ENCODE measurements at regions not wholly inside any gene's neighbourhood (a gene's known extent, or its start where the extent isn't known, plus 50 kb on each side); places are given as distances from the start of the nearest gene placed in this dataset.
"Not testable (repeated sequence)": the region's sequence is repeated elsewhere in the genome, so short reads cannot be mapped to it uniquely, and the experiment has no call there.

GRCh38 chr13:59276436-59276835 lies 887.3 kb downstream of the DIAPH3 start:
- no peak for DNase-seq (ENCODE audit: low spot score)
- intact Hi-C loops (cut with DNase I), result no loop called here

- DNase-seq (ENCODE audit: low spot score), result no peak
- intact Hi-C loops (cut with DNase I), result no loop called here
Measured at GRCh38 chr13:59277106-59277505, 886.6 kb downstream of the DIAPH3 start.

DNA sequence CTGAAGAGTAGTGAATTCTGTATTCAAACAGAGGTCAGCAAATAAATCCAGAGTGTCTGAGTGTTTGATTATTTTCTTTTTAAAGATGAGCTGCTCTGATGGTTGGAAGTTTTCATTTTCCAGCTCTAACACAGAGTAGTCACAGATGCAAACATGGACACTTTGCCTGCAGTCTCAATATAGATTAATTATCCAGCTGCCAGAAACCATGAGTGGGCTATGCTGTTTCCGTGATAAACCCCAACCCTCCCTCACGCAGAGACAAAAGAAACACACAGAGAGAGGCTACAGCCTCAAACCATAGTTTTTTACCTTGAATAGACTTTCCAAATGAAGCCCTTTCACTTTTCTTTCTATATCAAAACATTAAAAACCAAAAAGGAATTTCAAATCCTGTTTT lies 884.7 kb downstream of the DIAPH3 start:
- intact Hi-C loops (cut with DNase I), result no loop called here
- DNase-seq (ENCODE audit: low spot score), result no peak

DNA sequence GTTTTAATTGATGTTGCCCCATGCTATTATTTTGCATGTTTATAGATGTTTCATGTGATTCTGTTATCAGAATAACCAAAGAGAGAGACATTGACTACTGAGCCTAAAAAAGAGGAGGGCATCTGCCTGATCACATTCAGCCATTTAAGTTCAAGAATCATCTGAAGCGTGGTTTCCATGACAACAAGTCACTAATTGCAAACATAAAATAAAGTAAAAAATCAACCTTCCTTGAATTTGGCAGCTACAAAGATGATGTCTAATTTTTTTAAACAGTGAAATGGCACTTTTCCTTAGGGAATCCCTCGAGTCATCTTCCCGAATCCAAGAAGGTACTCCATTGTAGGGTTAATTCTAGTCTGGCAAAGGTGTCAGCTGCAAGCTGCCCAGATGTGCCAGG lies 884.2 kb downstream of the DIAPH3 start:
- DNase-seq (ENCODE audit: low spot score), result no peak
- intact Hi-C loops (cut with DNase I), result no loop called here

DNA sequence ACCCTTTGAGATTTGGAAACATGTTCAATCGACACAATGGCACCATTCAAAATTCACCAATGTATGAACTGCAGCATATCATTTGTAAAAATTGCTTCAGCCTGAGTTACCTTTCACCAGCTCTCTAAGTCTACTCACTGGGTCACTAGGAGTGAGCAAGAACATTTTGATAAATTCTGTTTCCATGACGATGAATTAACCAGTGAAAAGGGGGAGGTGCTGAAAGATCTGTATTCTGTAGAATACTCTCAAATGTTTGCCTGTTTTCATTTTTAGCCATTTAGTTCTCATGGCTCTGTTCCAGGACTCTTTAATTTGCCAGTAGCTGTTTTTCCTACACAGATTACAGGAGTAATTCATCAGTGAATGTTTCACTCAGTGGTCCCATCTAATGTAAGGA lies 883.4 kb downstream of the DIAPH3 start:
- no peak for DNase-seq (ENCODE audit: low spot score)
- intact Hi-C loops (cut with DNase I), result no loop called here

GRCh38 chr13:59281453-59281852 lies 882.3 kb downstream of the DIAPH3 start:
- no peak for DNase-seq (ENCODE audit: low spot score)
- intact Hi-C loops (cut with DNase I), result no loop called here

DNA sequence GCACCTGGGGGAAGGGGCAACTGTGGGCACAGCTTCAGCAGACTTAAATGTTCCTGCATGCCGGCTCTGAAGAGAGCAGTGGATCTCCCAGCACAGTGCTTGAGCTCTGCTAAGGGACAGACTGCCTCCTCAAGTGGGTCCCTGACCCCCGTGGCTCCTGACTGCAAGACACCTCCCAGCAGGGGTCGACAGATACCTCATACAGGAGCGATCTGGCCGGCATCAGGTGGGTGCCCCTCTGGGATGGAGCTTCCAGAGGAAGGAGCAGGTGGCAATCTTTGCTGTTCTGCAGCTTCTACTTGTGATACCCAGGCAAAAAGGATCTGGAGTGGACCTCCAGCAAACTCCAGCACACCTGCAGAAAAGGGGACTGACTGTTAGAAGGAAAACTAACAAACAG lies 871.5 kb downstream of the DIAPH3 start:
- DNase-seq (ENCODE audit: low spot score); intact Hi-C loops (cut with DNase I): not testable (repeated sequence)

GRCh38 chr13:59299584-59299983 lies 864.1 kb downstream of the DIAPH3 start:
- intact Hi-C loops (cut with DNase I), result no loop called here
- no peak for DNase-seq (ENCODE audit: low spot score)

- intact Hi-C loops (cut with DNase I), result no loop called here
- no peak for DNase-seq (ENCODE audit: low spot score)
Measured at GRCh38 chr13:59300355-59301173, 863.2 kb downstream of the DIAPH3 start.

- intact Hi-C loops (cut with DNase I), result no loop called here
- DNase-seq (ENCODE audit: low spot score), result no peak
Measured at GRCh38 chr13:59301174-59301567, 862.6 kb downstream of the DIAPH3 start.

DNA sequence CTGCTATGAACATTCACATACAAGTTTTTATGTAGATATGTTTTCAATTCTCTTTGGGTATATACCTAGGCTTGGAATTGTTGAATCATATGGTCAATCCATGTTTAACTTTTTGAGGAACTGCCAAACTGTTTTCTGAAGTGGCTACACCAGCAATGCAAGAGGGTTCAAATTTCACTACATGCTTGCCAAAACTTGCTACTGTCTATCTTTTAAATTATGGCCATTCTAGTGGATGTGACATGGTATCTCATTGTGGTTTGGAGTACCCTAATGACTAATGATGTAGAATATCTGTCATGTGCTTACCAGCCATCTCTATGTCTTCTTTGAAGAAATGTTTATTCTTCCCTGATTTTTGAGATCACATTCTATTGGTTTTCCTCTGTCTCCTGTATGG lies 860.3 kb downstream of the DIAPH3 start:
- intact Hi-C loops (cut with DNase I), result no loop called here
- no peak for DNase-seq (ENCODE audit: low spot score)

- DNase-seq (ENCODE audit: low spot score), result no peak
- intact Hi-C loops (cut with DNase I), result no loop called here
Measured at GRCh38 chr13:59304596-59304995, 859.1 kb downstream of the DIAPH3 start.

- intact Hi-C loops (cut with DNase I), result no loop called here
- no peak for DNase-seq (ENCODE audit: low spot score)
Measured at GRCh38 chr13:59305896-59306295, 857.8 kb downstream of the DIAPH3 start.

DNA sequence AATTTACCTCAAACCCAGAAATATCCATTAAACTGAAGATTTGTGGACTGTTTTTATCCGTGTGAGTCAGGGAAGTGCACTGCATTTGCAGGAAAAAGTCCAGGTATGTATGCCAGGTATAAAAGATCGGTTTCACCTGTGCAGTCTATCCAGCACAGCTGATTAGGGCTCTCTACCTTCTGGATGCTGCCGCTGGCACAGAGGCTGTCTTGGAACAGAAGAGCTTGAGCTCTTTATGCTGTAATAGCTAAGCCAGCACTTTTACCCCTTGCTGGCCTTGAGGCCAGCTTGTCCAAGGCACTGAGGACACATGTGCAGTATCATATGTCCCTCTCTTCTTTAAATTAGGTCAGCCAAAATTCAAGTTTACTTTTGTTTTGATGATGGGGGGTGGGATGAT lies 851.0 kb downstream of the DIAPH3 start:
- intact Hi-C loops (cut with DNase I), result no loop called here
- no peak for DNase-seq (ENCODE audit: low spot score)

GRCh38 chr13:59318320-59318930 lies 845.3 kb downstream of the DIAPH3 start:
- intact Hi-C loops (cut with DNase I), result no loop called here
- DNase-seq (ENCODE audit: low spot score), result peak; percentile 90

DNA sequence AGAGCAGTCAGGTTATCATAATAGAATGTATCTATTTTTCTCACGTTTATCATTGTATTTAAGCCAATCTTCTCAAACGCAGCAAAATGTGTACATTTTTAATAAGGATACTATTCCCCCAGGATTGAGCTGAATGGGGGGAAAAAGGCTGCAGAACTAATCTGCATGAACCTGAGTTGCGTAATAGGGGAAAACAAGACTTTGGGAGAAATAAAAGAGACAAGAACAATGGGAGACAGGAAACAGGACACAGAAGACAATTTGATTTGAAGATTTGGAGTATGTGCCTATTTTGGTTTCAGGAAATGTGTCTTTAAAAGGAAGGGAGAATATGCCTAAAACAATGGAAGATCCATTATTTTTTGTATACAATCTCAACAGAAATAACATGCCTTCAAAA lies 844.5 kb downstream of the DIAPH3 start:
- intact Hi-C loops (cut with DNase I), result no loop called here
- DNase-seq (ENCODE audit: low spot score), result no peak

- DNase-seq (ENCODE audit: low spot score), result no peak
- intact Hi-C loops (cut with DNase I), result no loop called here
Measured at GRCh38 chr13:59320021-59320420, 843.7 kb downstream of the DIAPH3 start.

DNA sequence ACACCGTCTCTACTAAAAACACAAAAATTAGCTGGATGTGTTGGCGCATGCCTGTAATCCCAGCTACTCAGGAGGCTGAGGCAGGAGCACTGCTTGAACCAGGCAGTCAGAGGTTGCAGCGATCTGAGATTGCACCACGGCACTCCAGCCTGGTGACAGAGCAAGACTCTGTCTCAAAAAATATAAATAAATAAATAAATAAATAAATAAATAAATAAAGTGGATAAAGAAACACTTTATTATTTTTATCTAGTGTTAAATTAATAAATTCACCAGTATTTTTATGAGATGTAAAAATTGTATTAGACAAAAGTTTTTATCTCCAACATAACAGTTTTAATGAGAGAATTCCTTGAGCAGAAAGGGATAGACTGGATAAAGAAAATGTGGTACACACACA lies 839.3 kb downstream of the DIAPH3 start:
- intact Hi-C loops (cut with DNase I); DNase-seq (ENCODE audit: low spot score): not testable (repeated sequence)

DNA sequence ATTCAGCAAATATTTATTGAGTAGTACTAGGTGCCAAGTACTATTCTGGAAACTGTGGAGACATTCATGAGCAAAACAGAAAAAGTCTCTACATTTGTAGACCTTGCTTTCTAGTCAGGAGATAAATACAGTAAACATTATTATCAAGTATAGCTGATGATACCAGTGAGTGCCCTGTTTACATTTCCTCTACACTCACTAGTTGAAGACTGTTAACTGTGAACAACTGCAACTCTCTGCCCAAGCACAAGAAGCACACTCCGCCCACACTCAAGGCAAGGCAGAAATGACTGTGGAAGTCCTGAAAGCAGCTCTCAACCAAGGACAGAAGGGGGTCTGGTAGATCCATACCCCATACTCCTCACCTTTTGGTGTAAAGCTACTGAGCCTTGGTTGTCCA lies 837.0 kb downstream of the DIAPH3 start:
- intact Hi-C loops (cut with DNase I), result no loop called here
- DNase-seq (ENCODE audit: low spot score), result no peak

- DNase-seq (ENCODE audit: low spot score), result no peak
- intact Hi-C loops (cut with DNase I), result no loop called here
Measured at GRCh38 chr13:59330764-59331163, 833.0 kb downstream of the DIAPH3 start.

GRCh38 chr13:59332966-59333365 lies 830.8 kb downstream of the DIAPH3 start:
- no peak for DNase-seq (ENCODE audit: low spot score)
- intact Hi-C loops (cut with DNase I), result no loop called here

Data from posterior vena cava (tissue), 2 donors.